ENCODE measurements at regions not wholly inside any gene's neighbourhood (a gene's known extent, or its start where the extent isn't known, plus 50 kb on each side); places are given as distances from the start of the nearest gene placed in this dataset.

GRCh38 chr18:45295388-45295787, 319.9 kb upstream of the SLC14A2 start (continued):
- no peak for TF ChIP-seq USF2 (IDR thresholded peaks at IDR 0.05; ENCODE audit: borderline replicate concordance, low read depth, low read length)

DNA sequence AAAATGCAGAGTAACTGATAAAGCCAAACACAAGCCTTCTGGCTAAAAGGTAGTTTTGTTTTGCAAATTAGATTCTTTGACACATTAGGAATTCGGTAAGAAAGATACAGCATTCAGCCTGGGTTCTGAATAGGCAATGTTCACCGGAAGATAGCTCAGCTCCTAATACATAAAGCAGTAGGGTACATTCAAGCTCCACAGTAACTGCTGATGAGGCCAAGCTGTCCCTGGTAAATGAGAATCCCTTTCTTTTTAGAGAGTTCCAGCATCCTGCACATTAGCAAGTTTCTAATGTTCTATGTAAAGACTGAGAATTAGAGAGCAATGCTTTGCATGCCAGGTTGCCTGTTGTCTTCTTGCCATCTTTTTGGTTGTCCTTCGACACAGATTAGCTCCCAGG, 316.3 kb upstream of the SLC14A2 start:
- Histone ChIP-seq H3K27ac (ENCODE audit: low read depth in 2 of 2, low read length in 1 of 2) (no peak overlapping the region), H3K4me3 (ENCODE audit: low read depth in 2 of 2, low read length in 1 of 2) (no peak overlapping the region), H3K9me3 (no peaks in the 10 kb centered on the region), H3K27me3 (ENCODE audit: insufficient read depth) (no peaks in the 10 kb centered on the region), H3K79me2 (ENCODE audit: insufficient read depth) (no peaks in the 10 kb centered on the region), H3K4me2 (no peak overlapping the region), H3F3A (replicated peaks; ENCODE audit: insufficient read depth) (no peaks in the 10 kb centered on the region), H4K20me1 (ENCODE audit: insufficient read depth) (no peaks in the 10 kb centered on the region), H3K36me3 (replicated peaks in 1 of 2; ENCODE audit: control insufficient read depth in 1 of 2, insufficient read depth in 2 of 2, low read length in 1 of 2) (no peaks in the 10 kb centered on the region), H3K9ac (no peak overlapping the region), H2AFZ (ENCODE audit: low read depth) (no peak overlapping the region), H3K4me1 (ENCODE audit: control insufficient read depth in 1 of 2, insufficient read depth in 2 of 2, low read depth in 1 of 2, low read length in 1 of 2) (peaks cover 0 to 2% of the 10 kb centered on the region in 2 experiments; a peak in 1 of 4 replicates), H3K9me2 (no peaks in the 10 kb centered on the region)
- CTCF ChIA-PET: no interaction called here
- DNase-seq: no peak
- POLR2A ChIA-PET: no interaction called here
- 78% methylated on average over 3 of the region's 3 CpGs for WGBS (ENCODE audit: low lambda C conversion rate)
- TF ChIP-seq EP300 (IDR thresholded peaks at IDR 0.05; ENCODE audit: borderline replicate concordance in 1 of 2, low read depth in 1 of 2, low read length in 1 of 2) (no peak), RAD21 (IDR thresholded peaks at IDR 0.05; ENCODE audit: low read length) (no peak), RFX5 (IDR thresholded peaks at IDR 0.05; ENCODE audit: low read length) (no peak), REST (IDR thresholded peaks at IDR 0.05; ENCODE audit: low read depth, low read length) (no peak), MXI1 (IDR thresholded peaks at IDR 0.05; ENCODE audit: low read depth, low read length) (no peak), SIN3A (IDR thresholded peaks at IDR 0.05; ENCODE audit: borderline replicate concordance, low read depth, low read length) (no peak), FOXJ3 (CRISPR knock-in tag; IDR thresholded peaks at IDR 0.05) (no peak), GABPA (IDR thresholded peaks at IDR 0.05; ENCODE audit: low read depth) (no peak), TCF12 (IDR thresholded peaks at IDR 0.05) (no peak), CTCF (IDR thresholded peaks at IDR 0.05) (no peak), RCOR1 (IDR thresholded peaks at IDR 0.05; ENCODE audit: low read length) (no peak), FOXM1 (IDR thresholded peaks at IDR 0.05; ENCODE audit: low read depth) (no peak), ZBTB33 (IDR thresholded peaks at IDR 0.05; ENCODE audit: borderline replicate concordance, low read depth) (no peak)
- TF ChIP-seq, protein P1, sequence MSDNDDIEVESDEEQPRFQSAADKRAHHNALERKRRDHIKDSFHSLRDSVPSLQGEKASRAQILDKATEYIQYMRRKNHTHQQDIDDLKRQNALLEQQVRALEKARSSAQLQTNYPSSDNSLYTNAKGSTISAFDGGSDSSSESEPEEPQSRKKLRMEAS (IDR thresholded peaks at IDR 0.05; ENCODE audit: low read depth): no peak
- TF ChIP-seq, protein P2, sequence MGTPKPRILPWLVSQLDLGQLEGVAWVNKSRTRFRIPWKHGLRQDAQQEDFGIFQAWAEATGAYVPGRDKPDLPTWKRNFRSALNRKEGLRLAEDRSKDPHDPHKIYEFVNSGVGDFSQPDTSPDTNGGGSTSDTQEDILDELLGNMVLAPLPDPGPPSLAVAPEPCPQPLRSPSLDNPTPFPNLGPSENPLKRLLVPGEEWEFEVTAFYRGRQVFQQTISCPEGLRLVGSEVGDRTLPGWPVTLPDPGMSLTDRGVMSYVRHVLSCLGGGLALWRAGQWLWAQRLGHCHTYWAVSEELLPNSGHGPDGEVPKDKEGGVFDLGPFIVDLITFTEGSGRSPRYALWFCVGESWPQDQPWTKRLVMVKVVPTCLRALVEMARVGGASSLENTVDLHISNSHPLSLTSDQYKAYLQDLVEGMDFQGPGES (IDR thresholded peaks at IDR 0.05; ENCODE audit: low read depth, low read length): no peak

All from SK-N-SH (cell line).